ENCODE measurements at regions not wholly inside any gene's neighbourhood (a gene's known extent, or its start where the extent isn't known, plus 50 kb on each side); places are given as distances from the start of the nearest gene placed in this dataset.

DNA sequence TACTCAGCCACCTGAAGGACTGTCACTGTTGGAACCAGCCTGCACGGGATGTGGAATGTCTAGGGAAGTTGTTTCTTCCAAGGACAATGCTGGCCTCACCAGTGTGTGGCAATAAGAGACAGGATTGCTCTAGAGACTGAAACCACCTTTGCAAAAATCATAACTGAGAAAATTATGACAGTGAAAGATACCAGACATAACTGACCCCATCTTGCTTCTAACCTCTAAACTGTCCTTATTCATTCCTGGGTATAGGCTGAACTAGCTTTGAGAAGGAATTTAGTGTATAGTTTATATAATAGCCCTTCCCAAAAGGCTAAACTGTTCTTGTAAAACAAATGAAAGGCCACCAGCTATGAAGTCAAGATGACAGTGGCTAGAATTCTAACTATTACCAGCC is 83.6 kb downstream of the IER5 start:
- no peak overlapping the region for H3K4me3 ChIP-seq (ENCODE audit: low read length)
- DNase-seq (ENCODE audit: low read depth): no peak
- TF ChIP-seq, protein P1, sequence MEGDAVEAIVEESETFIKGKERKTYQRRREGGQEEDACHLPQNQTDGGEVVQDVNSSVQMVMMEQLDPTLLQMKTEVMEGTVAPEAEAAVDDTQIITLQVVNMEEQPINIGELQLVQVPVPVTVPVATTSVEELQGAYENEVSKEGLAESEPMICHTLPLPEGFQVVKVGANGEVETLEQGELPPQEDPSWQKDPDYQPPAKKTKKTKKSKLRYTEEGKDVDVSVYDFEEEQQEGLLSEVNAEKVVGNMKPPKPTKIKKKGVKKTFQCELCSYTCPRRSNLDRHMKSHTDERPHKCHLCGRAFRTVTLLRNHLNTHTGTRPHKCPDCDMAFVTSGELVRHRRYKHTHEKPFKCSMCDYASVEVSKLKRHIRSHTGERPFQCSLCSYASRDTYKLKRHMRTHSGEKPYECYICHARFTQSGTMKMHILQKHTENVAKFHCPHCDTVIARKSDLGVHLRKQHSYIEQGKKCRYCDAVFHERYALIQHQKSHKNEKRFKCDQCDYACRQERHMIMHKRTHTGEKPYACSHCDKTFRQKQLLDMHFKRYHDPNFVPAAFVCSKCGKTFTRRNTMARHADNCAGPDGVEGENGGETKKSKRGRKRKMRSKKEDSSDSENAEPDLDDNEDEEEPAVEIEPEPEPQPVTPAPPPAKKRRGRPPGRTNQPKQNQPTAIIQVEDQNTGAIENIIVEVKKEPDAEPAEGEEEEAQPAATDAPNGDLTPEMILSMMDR (conservative IDR thresholded peaks at IDR 0.05; ENCODE audit: low read depth, low read length): no peak

GRCh38 chr1:181173761-181174447 is 85.4 kb downstream of the IER5 start:
- TF ChIP-seq, protein P1 (conservative IDR thresholded peaks at IDR 0.05; ENCODE audit: low read depth, low read length): no peak
- no peak overlapping the region for H3K4me3 ChIP-seq (ENCODE audit: low read length)
- no peak for DNase-seq (ENCODE audit: low read depth)

DNA sequence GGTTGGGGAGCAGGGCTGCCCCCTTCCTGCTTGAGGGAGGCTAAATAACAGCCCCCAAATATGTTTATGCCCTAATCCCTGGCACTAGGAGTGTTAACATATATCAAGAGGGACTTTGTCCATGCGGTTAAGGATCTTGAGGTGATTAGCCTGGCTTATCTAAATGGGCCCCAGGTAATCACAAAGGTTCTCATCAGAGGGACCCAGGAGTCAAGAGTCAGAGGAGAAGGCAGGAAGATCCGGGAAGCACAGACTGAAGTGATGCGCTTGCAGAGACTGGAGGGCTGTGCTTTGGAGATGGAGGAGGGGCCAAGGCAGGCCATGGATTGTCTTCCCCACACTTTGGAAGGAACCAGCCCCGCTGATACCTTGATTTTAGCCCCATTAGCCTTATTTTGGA is 86.4 kb downstream of the IER5 start:
- DNase-seq (ENCODE audit: low read depth): no peak
- TF ChIP-seq, protein P1 (conservative IDR thresholded peaks at IDR 0.05; ENCODE audit: low read depth, low read length): no peak

DNA sequence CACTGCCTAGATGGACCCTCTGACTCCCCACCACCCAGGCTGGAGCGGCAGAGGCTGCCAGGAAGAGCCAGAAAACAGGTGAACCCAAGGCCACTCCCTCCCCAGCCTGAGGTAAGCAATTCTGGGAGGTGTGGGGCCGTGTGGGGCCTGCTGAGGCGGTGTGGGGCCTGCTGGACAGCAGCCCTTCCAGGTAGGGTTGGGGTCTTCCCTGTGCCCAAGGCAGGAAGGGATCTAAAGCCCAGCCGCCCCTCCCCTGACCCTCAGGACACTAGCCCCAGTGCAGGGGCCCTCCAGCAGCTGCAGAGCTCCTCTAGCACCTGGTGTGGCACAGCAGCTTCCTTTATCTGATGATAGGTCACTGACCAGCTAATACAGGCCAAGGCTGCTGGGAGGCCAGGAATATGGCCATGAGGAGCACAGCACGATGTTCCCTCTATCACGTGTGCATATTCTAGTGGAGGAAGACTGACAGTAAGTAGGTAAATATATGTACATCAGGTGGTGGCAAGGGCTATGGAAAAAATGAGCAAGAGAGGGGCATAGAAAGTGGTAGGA is 86.9 kb downstream of the IER5 start:
- DNase-seq (ENCODE audit: low read depth): no peak
- TF ChIP-seq, protein P1 (conservative IDR thresholded peaks at IDR 0.05; ENCODE audit: low read depth, low read length): no peak
- H3K4me3 ChIP-seq (ENCODE audit: low read length): no peak overlapping the region

More for the DNA sequence above, 86.4 kb downstream of the IER5 start:
- no peak overlapping the region for H3K4me3 ChIP-seq (ENCODE audit: low read length)

- no peak overlapping the region for H3K4me3 ChIP-seq (ENCODE audit: low read length)
- TF ChIP-seq, protein P1 (conservative IDR thresholded peaks at IDR 0.05; ENCODE audit: low read depth, low read length): no peak
- no peak for DNase-seq (ENCODE audit: low read depth)
Observed at GRCh38 chr1:181175955-181176354, 87.5 kb downstream of the IER5 start.

DNA sequence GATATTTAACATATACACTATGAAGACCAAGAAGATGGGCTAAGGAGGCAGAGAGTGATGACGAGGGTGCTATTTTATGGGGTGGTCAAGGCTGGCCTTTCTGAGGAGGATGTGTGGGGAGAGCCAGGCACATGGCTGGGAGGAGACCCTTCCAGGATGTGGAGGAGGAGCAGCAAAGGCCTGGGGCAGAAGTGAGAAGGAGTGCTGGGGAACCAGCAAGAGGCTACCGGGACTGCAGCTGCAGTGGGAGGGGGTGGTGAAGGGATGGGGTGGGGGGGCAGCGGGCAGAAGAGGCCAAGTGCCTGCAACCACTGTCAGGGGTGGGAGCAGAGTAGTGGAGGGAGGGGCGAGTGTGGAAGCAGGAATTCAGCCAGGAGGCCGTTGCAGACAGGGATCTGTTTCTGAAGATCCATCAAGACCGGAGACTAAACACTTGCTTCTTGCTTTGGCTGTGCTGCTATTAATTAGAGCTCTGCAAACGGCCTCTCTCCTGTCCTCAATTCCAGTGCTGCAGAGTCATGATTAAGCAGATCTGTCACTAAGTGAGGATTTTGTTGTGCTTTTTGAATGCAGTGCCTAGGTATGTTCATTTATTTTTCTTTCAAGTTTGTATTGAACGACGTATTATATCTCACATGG is 89.9 kb downstream of the IER5 start:
- TF ChIP-seq, protein P1 (conservative IDR thresholded peaks at IDR 0.05; ENCODE audit: low read depth, low read length): no peak
- DNase-seq (ENCODE audit: low read depth): no peak
- H3K4me3 ChIP-seq (ENCODE audit: low read length): no peak overlapping the region

Data from retinal pigment epithelial cell (primary cell).